NCI-H2029 (cell line): ENCODE measurements at regions not wholly inside any gene's neighbourhood (a gene's known extent, or its start where the extent isn't known, plus 50 kb on each side); places are given as distances from the start of the nearest gene placed in this dataset.
"Not testable (repeated sequence)": the region's sequence is repeated elsewhere in the genome, so short reads cannot be mapped to it uniquely, and the experiment has no call there.

ENCODE experiments used
- DNase-seq: peaks from one replicate; lab custom pipeline; 2025; lab: John Stamatoyannopoulos, UW

DNA sequence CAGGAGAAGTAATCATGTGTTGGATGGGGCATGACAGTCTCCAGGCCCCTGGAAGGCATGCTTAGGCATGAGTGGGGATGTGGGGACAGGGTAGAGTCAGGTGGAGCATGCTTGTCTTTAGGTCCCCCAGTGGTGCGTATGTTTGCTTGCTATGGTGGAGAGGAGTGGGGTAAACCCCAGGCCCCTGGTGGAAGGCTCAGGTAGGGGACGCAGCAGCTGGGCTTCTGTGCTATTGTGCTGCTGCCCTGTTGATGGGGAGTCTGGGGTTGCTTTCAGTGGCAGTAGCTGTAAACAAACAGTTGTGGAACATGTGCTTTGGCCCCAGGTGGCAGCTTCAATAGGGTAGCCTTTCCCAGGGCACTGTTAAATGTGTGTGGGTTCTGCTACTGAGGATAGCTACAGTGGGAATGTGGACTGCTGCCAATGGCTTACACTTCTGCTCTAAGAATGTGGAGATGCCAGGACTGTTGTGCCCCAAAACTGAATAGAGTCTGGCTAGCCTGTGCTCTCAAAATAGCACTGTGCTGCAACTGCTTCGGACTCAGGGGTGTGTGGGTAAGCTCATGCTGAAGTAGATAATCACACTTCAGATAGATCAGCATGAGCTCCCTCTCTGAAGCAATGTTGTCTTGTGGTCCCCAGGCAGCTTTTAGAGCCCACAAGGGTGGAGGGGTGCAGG, 1257.3 kb downstream of the DIAPH3 start:
- DNase-seq = no peak

DNA sequence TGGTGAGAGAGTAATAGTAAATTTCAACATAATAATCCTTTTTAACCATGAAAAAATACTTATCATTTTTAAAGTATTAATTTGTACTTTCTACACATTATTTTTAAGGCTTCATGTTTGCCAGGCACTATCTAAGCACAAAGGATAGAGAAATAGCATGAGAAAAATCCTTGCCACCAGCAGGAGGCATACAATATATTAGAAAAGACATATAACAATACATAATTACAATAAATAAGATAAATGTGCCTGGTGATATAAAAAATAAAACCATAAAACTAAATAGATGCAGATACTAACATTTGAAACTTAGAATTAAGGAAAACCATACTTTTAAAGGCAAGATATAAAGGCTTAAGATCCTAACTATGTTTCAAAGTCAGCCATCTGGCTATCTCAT, 1256.4 kb downstream of the DIAPH3 start:
- DNase-seq = no peak

DNA sequence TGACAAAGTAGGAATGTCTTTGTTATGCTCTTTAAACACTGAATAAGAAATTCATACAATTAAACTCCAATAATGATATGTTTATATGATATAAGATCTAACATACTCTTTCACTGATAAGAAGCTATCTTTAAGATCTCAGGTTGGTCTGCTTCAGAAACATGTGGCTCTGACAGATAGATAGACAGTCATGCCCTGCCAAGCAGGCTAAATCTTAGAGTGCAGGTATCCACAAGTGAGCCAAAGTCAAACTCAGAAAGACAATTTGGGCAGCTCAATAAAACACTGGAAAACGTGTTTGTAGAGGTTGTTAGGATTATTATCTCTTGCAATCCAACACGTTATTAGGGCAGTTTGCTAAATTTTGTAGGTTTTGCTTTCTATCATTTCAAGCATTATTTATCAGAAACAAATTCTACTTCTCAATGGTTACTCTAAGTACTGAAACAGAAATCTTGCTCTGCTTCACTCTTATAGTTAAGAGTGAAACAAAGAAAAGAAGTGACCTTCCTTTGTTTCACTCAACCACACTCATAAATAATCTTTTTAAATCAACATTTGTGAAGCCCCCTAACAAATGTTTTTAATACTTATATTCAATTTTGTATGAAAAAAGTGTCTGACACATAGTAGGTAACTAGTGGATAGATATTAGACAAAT, 1255.6 kb downstream of the DIAPH3 start:
- DNase-seq = no peak

DNA sequence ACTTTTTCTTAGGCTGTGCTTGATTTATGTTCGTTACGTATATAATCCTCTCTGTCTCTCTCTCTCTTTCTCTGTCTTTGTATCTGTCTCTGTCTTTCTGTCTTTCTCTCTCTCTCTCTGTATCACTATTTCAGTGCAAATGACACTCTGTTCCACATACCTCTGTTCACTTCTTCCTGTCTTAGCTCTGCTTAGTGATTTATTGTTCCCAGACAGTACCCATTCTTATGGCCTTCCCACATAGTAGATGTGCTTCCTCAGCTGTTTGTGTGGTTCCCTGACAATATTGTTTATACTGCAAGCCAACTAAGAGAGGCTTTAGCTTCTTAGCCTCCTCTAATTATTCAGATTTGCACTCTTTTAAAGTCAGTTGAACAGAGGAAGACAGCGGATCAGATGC, 1244.2 kb downstream of the DIAPH3 start:
- no peak for DNase-seq

DNA sequence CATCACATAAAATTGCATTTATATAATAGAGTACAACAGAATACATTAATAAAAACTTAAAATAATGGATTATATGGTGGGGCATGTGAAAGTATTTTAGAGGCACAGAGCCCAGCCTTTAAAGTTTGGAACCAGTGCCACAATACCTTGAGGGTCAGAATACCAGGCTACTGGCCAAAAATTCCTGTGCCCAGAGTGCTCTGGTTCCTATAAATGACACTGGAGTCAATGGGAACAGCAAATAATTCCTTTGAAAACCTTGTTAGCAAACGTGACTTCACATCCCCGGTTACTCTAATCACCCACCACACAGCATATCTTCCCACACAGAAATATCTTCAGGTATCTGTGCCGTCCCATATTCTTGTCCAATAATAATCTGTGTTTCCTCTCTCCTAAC, 1242.6 kb downstream of the DIAPH3 start:
- no peak for DNase-seq

DNA sequence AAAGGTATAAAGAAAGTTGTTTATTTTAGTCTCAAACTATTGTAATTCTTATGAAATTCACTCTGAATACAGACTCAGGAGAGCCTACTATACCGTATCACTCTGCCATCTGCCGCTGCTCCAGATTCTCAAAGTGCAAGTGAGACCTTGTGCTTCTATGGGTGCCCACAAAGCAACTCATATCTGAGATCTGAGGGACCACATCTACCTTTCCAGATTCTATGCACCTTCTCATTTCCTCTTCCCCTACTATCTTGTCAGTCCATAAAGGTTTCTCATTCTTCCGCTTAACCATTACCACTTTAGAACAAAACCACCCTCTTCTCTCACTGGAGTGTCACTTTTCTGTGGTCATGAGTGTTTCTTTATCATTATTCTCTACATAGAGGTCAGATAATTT, 1236.9 kb downstream of the DIAPH3 start:
- DNase-seq = no peak

DNA sequence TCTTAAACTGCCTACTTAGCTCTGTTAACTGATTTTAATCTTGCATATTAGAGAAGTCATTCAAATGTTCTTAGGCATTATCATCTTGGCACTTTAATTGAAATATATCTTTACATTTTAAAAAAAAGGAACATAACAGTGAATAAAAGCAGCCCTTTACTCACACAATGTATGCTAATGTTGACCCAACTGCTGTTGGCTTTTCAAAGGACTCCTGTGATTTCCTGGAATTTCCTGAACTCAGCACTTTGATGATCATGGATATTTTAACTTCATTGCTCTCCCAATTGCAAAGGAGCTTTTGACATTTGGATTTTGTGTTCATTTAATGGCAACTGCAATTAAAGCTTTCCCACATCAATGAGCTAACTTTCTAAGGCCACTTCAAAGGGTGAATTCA, 1230.3 kb downstream of the DIAPH3 start:
- DNase-seq = no peak

DNA sequence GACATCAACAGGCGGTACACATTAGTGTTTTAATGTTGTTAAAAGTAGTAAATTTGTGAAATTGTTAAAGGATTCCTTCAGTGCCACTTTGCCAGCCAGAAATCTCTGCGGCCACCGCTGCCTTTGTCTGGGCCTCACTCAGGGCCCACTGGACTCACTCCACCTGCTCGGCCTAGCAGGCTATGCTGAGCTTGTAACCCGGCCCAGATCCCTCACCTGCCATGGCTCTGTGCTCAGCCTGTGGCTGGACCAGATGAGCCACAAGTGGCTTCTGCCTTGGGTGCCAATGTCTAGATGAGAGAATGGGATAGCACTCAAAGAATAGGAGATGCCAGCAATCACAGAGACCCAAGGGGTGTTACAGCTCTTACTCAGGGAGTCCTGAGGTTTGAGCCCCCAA, 1228.0 kb downstream of the DIAPH3 start:
- no peak for DNase-seq

DNA sequence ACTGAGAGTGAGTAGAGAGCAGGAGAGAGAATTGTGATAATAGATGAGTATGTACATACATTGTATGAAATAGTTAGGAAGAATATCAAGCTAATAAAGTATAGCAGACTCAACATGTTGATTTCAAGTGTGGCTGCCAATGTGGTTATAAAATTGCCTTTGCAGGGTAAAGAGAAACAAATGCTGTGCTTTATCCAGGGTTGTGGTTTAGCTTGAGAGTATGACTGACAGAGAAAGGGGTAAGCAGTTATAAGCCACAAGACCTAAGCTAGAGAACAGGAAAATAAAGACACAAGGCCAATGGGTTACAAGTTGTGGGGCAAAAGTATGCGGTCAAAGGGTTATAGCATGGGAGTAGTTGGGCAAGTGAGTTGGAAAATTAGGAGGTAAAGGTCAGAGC, 1217.5 kb downstream of the DIAPH3 start:
- no peak for DNase-seq

DNA sequence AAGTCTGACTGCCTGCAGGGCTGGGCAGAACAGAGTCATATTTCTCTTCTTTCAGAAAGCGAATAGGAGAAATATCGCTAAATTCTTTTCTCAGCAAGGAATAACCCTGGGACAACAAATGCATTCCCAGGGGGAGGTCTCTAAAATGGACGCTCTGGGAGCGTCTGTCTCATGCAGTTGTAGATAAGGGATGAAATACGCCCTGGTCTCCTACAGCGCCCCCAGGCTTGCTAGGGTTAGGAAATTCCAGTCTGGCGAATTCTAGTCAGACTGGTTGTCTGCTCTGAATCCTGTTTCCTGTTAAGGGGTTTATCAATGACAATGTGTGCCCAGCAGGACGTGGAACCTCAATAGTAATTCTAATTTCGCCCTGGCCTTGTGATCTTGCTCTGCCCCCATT, 1214.1 kb downstream of the DIAPH3 start:
- DNase-seq = no peak

DNA sequence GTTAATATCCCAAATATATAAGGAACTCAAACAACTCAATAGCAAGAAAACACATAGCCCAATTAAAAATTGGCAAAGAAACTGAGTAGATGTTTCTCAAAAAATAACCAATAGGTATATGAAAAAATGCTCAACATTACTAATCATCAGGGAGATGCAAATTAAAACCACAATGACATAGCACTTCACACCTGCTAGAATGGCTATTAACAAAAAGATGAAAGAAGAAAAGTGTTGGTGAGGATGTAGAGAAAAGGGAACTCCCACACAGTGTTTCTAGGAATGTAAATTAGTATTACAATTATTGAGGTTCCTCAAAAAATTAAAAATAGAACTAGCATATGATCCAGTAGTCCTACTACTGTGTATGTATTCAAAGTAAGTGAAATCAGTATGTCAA, 1212.8 kb downstream of the DIAPH3 start:
- no peak for DNase-seq

DNA sequence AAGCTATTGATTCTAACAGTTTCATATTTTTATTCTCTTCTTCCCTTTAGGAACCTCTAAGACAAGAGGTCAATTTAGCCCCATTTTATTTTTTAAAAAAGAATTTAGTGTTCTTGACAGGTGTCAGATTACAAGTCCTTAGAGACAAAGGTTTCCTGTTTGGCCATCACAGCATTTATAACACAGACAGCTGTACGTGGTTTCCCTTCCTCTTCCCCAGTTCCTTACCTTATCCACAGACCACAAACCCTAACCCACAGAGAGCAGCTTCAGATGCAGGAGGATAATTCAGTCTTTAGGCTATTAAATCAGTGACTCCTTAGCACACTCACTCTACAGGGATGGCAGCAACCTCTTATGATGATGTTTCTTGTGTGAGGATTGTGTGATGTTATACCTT, 1210.1 kb downstream of the DIAPH3 start:
- DNase-seq = no peak

DNA sequence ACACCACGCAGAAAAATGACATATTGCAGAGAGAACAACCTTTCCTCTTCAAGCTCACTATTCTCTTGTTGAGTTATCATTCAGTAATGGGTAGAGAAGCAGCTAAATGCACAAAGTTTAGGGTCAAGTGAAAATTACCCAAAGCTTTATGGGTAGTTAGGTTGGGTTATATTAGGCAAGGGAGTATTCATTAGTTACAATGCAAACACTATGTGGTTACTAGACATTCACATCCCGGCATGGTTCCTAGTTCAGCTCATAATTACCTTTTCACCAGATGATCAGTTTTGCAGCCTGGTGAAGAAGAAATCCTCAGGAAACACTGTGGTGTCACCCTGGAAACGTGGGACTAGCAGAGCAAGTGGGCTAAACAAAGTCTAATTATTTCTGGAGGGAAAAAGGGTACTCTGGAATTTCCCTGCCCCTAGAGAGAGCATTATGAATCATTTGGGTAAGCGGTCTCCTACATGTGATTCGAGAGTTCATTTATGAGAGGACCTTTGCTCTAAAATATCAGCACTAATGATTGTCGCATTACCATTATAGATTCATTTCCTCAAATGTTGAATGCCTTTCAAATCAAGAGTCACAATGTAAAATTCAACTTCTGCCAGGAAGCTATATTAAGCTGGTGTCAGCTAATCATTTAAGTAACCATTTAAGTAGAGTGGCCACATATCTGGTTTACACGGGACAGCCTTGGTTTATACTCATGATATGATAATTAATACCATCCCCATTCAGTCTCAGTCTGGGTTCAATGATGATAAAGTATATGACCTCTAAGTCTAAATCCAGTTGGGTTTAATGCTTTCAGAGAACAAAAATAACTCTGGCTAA, 1208.0 kb downstream of the DIAPH3 start:
- no peak for DNase-seq

DNA sequence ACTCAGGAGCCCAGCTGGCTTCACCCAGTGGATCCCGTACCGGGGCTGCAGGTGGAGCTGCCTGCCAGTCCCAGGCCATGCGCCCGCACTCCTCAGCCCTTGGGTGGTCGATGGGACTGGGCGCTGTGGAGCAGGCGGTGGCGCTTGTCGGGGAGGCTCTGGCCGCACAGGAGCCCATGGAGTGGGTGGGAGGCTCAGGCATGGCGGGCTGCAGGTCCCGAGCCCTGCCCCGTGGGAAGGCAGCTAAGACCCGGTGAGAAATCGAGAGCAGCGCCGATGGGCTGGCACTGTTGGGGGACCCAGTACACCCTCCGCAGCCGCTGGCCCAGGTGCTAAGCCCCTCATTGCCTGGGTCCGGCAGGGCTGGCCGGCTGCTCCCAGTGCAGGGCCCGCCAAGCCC, 1205.6 kb downstream of the DIAPH3 start:
- DNase-seq = not testable (repeated sequence)

DNA sequence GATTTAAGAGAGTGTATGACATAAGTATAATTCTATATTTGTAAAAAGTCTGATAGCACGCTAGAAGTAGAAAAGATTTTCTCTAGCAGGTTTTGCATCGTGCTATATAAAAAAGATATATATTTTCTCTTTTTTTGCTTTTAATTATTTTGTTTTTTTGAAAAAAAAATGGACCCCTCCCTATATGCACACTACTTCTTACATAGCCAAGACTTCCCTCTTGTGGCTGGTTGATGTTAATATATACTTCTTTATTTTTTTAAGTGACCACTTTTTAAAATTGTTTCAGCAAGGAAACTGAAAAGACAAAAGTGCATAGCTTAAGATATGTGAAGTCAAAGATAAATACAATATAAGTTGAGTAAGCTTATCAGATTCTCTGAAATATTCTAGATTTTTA, 1202.8 kb downstream of the DIAPH3 start:
- DNase-seq = no peak

DNA sequence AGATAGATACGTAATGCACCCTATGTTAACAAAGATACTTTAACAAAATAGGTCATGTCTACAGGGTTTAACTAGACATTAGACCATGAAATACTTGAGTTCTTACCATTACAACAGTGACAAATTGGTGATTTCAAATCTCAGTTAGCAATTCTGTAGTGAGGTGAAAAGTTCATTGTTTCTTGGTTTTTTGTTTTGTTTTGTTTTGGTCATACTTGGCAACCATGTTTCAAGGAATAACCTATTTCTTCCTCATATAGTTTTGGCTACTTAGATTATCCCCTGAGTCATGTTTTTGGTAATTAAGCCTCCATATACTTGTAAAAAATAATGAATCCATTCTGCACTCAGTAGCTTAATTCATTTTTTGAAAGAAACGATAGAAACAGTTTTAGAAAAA, 1200.4 kb downstream of the DIAPH3 start:
- DNase-seq = no peak

DNA sequence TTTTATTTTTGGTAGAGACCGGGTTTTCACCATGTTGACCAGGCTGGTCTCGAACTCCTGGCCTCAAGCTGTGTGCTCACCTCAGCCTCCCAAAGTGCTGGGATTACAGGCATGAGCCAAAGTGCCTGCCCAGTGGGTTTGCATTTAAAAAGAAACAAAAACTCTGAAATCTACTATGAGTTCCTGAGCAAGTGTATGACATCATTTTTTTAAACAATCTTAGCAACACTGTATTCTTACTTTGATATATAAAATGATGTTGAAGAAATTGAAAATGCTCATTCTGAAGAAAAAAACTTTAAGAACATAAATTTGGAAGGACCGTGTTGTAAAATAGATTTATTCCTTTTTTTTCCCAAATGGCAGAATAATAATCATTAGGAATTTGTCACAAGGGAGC, 1199.7 kb downstream of the DIAPH3 start:
- no peak for DNase-seq

DNA sequence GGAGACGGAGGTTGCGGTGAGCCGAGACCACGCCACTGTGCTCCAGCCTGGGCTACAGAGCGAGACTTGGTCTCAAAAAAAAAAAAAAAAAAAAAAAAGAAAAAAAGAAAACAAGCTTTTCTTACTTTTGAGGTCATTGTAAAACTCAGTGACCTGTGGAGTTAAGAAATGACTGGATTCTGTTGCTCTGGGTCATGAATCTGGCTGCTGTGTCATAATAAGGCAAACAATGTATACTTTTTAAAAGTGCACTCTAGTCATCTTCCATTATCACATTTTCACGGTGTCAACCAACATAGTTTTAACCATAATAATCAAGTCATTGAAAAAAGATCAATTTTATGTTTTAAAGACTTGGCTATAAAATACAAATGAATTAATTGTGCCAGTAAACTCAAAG, 1186.6 kb downstream of the DIAPH3 start:
- DNase-seq = no peak

DNA sequence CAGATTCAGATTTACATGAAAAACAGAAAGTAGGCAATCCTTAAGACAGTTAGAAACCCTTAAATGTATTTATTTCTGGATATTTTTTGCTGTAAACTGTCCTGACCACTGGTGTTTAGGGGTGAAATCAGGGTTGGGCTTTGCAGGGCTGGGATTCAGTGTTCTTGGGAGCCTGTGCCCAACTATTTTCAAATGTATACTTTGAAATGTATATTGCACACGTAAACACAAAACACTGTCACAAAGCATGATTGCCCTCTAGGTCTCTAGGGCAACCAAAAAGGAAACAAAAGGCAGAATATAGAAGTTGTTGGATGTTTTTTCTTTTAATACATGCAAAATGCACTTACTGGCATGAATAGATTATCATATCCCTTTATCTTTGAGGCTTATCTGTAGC, 1185.4 kb downstream of the DIAPH3 start:
- no peak for DNase-seq

DNA sequence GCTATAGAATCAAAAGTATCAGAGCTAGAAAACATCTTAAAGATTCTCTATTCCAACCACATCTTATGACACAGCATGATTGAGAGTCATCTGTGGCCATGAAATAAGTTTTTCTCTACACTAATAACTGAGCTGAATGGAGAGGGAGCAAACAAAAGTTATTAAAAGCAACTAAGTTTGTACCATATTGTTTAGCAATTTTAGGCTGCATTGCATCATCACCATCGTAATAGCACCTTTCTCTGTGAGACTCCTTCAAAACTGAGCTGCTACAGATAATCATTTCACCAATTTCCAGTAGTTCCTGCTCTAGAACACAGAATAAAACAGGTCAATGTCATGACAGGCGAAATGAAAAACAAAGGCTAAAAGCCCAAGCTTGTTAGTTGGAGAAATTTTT, 1183.9 kb downstream of the DIAPH3 start:
- no peak for DNase-seq

DNA sequence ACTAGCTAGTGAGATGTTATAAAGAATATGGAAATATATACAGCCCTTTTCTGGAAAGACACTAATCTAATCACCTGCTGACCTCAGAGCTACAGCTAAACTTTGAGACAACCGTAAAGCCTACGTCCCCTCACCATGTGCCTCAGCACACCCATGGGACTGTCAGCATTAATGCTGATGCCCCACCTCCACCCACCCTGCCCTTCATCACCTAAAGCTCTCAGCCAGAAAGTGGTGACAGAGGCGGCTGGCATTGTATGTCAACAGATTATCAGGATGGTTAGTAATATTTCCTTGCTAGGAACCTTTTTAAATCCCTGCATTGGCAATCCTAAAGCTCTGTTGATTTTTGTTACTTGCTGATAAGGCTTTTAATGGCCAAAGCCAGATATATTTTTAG, 1177.9 kb downstream of the DIAPH3 start:
- no peak for DNase-seq

DNA sequence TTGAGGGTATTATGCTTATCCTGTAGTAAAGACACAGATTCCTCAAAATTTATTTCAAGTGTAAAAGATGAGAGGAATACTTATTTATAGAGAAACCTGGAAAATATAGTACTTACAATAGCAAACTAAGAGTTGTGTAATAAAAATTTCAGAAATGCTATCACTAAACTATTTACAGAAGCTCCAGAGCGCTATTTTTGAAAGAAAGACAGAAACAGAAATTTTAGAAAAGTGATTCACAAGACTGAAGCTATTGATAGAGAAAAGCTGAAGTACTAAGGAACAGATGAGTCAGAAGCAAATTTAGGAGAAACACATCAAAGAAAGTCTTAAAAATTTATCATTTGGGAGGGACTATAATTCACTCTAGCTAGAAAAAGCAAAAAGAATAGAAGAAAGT, 1174.2 kb downstream of the DIAPH3 start:
- DNase-seq = no peak

DNA sequence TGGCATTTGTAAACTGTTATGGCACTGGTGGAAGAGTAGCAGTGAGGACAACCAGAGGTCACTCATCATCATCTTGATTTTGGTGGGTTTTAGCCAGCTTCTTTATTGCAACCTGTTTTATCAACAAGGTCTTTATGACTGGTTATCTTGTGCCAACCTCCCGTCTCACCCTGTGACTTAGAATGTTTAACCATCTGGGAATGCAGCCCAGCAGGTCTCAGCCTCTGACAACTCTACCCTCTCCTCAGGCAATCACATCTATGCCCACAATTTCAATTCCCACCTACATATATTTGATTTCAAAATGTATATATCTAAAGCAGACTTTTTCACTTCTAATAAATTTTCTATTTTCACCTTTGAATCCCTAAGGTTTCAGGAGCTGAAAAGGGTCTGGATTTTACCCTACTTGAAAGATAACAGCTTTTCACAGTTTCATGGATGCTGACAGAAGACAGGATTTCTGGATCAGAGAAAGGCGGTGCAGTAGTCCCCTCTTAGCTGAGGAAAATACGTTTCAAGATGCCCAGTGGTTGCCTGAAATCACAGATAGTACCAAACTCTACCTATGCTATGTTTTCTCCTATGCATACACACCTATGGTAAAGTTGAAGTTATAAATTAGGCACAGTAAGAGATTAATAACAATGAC, 1171.8 kb downstream of the DIAPH3 start:
- no peak for DNase-seq
